ENCODE measurements at regions not wholly inside any gene's neighbourhood (a gene's known extent, or its start where the extent isn't known, plus 50 kb on each side); places are given as distances from the start of the nearest gene placed in this dataset.
"Not testable (repeated sequence)": the region's sequence is repeated elsewhere in the genome, so short reads cannot be mapped to it uniquely, and the experiment has no call there.

- DNase-seq, result peak in 1 of 2 experiments; percentile 0
Observed at GRCh38 chrX:148269513-148269912, 230.9 kb upstream of the AFF2 start.

GRCh38 chrX:148270499-148270898 is 229.9 kb upstream of the AFF2 start:
- DNase-seq, result peak in 1 of 2 experiments; percentile 0

GRCh38 chrX:148271263-148271662 is 229.2 kb upstream of the AFF2 start:
- peak; percentile 11 to 12 for DNase-seq

- no peak for DNase-seq
Observed at GRCh38 chrX:148281920-148282319, 218.5 kb upstream of the AFF2 start.

- DNase-seq, result no peak
Observed at GRCh38 chrX:148282504-148282903, 217.9 kb upstream of the AFF2 start.

- DNase-seq, result no peak
Observed at GRCh38 chrX:148284056-148284455, 216.4 kb upstream of the AFF2 start.

- DNase-seq, result no peak
Observed at GRCh38 chrX:148284821-148285220, 215.6 kb upstream of the AFF2 start.

GRCh38 chrX:148288451-148288850 is 212.0 kb upstream of the AFF2 start:
- no peak for DNase-seq

GRCh38 chrX:148290041-148290440 is 210.4 kb upstream of the AFF2 start:
- no peak for DNase-seq

- no peak for DNase-seq
Observed at GRCh38 chrX:148290931-148291330, 209.5 kb upstream of the AFF2 start.

GRCh38 chrX:148298737-148299136 is 201.7 kb upstream of the AFF2 start:
- peak; percentile 25 to 52 for DNase-seq

GRCh38 chrX:148305214-148305613 is 195.2 kb upstream of the AFF2 start:
- not testable (repeated sequence) for DNase-seq

- no peak for DNase-seq
Observed at GRCh38 chrX:148309413-148309812, 191.0 kb upstream of the AFF2 start.

GRCh38 chrX:148310426-148311165 is 189.8 kb upstream of the AFF2 start:
- DNase-seq, result peak; percentile 77 to 81

- no peak for DNase-seq
Observed at GRCh38 chrX:148311544-148311943, 188.9 kb upstream of the AFF2 start.

GRCh38 chrX:148314876-148315275 is 185.5 kb upstream of the AFF2 start:
- no peak for DNase-seq

- peak; percentile 46 to 48 for DNase-seq
Observed at GRCh38 chrX:148316446-148316845, 184.0 kb upstream of the AFF2 start.

GRCh38 chrX:148322906-148323305 is 177.5 kb upstream of the AFF2 start:
- DNase-seq, result no peak

- peak in 1 of 2 experiments; percentile 1 for DNase-seq
Observed at GRCh38 chrX:148333989-148334388, 166.4 kb upstream of the AFF2 start.

GRCh38 chrX:148337873-148338272 is 162.5 kb upstream of the AFF2 start:
- DNase-seq, result no peak

- DNase-seq, result no peak
Observed at GRCh38 chrX:148354916-148355315, 145.5 kb upstream of the AFF2 start.

GRCh38 chrX:148361641-148362040 is 138.8 kb upstream of the AFF2 start:
- DNase-seq, result no peak

GRCh38 chrX:148363471-148364235 is 136.8 kb upstream of the AFF2 start:
- no peak for DNase-seq

- no peak for DNase-seq
Observed at GRCh38 chrX:148365233-148365632, 135.2 kb upstream of the AFF2 start.

All from Kasumi-1 (cell line).